GM19455 (cell line): ENCODE measurements at regions not wholly inside any gene's neighbourhood (a gene's known extent, or its start where the extent isn't known, plus 50 kb on each side); places are given as distances from the start of the nearest gene placed in this dataset.

ENCODE experiments used
- ATAC-seq: cut with Tn5 transposase; IDR thresholded peaks from one replicate; pipeline ENCODE4 v1.9.1; 2021; ENCODE audit not compliant: unreplicated experiment

- no peak for ATAC-seq
Measured at GRCh38 chr2:235334179-235334578, 159.7 kb upstream of the AGAP1 start.

- no peak for ATAC-seq
Measured at GRCh38 chr2:235343156-235343774, 150.6 kb upstream of the AGAP1 start.

GRCh38 chr2:235343869-235344268 is 150.0 kb upstream of the AGAP1 start:
- no peak for ATAC-seq

GRCh38 chr2:235345745-235346144 is 148.1 kb upstream of the AGAP1 start:
- no peak for ATAC-seq

GRCh38 chr2:235347691-235348090 is 146.2 kb upstream of the AGAP1 start:
- ATAC-seq: no peak

GRCh38 chr2:235348329-235348728 is 145.5 kb upstream of the AGAP1 start:
- no peak for ATAC-seq

GRCh38 chr2:235350234-235350633 is 143.6 kb upstream of the AGAP1 start:
- ATAC-seq: no peak

- no peak for ATAC-seq
Measured at GRCh38 chr2:235352541-235352940, 141.3 kb upstream of the AGAP1 start.

GRCh38 chr2:235357881-235358280 is 136.0 kb upstream of the AGAP1 start:
- no peak for ATAC-seq

GRCh38 chr2:235358981-235359471 is 134.8 kb upstream of the AGAP1 start:
- no peak for ATAC-seq

GRCh38 chr2:235360446-235360845 is 133.4 kb upstream of the AGAP1 start:
- no peak for ATAC-seq

- no peak for ATAC-seq
Measured at GRCh38 chr2:235365743-235366142, 128.1 kb upstream of the AGAP1 start.

- no peak for ATAC-seq
Measured at GRCh38 chr2:235366390-235366789, 127.5 kb upstream of the AGAP1 start.

GRCh38 chr2:235366807-235367206 is 127.0 kb upstream of the AGAP1 start:
- no peak for ATAC-seq

- ATAC-seq: no peak
Measured at GRCh38 chr2:235371018-235371417, 122.8 kb upstream of the AGAP1 start.

- no peak for ATAC-seq
Measured at GRCh38 chr2:235373171-235373570, 120.7 kb upstream of the AGAP1 start.

- no peak for ATAC-seq
Measured at GRCh38 chr2:235377176-235377575, 116.7 kb upstream of the AGAP1 start.

GRCh38 chr2:235378246-235378645 is 115.6 kb upstream of the AGAP1 start:
- no peak for ATAC-seq

GRCh38 chr2:235378944-235379343 is 114.9 kb upstream of the AGAP1 start:
- ATAC-seq: no peak

- ATAC-seq: no peak
Measured at GRCh38 chr2:235381261-235381912, 112.5 kb upstream of the AGAP1 start.

- no peak for ATAC-seq
Measured at GRCh38 chr2:235382179-235382578, 111.7 kb upstream of the AGAP1 start.

- ATAC-seq: no peak
Measured at GRCh38 chr2:235382601-235383000, 111.2 kb upstream of the AGAP1 start.
